GM12892 (cell line): ENCODE measurements at regions not wholly inside any gene's neighbourhood (a gene's known extent, or its start where the extent isn't known, plus 50 kb on each side); places are given as distances from the start of the nearest gene placed in this dataset.

ENCODE experiments used
- POLR2A ChIP-seq: IDR thresholded peaks from 2 replicates; pipeline ENCODE4 v1.6.1; 2011; ENCODE audit warnings: low read depth, low read length, control low read depth
- POLR2AphosphoS5 ChIP-seq: IDR thresholded peaks from 2 replicates; pipeline ENCODE4 v1.6.1; 2011; ENCODE audit warnings: low read depth, low read length, control low read depth

- no peak for TF ChIP-seq POLR2AphosphoS5
- TF ChIP-seq POLR2A = no peak
Measured at GRCh38 chr2:608297-608696, 68.9 kb downstream of the TMEM18 start.
